K562 (cell line): ENCODE measurements at regions not wholly inside any gene's neighbourhood (a gene's known extent, or its start where the extent isn't known, plus 50 kb on each side); places are given as distances from the start of the nearest gene placed in this dataset.

Experiments used
- ATAC-seq: fragments of 200-7000 bp; cut with Tn5 transposase; 3 replicates; pipeline ENCODE4 v1.9.1; 2020; ENCODE audit warnings: moderate library complexity
- BruUV-seq: library from RNA; stranded (reverse); fragments of 400-500 nt; replicated peaks from 2 replicates; lab custom pipeline; 2021; lab: Mats Ljungman, UMichigan
- CTCF ChIA-PET: fragments of 300-600 bp; formaldehyde crosslinking; extraction: SDS; loops from one replicate; lab custom pipeline; 2021; ENCODE audit warnings: low intra/inter-chr PET ratio; lab: Yijun Ruan, JAX
- POLR2A ChIA-PET: fragments of 300-600, 350-650 bp; sonication (Branson Sonifier 250); formaldehyde crosslinking; extraction: SDS; loops from one replicate; lab custom pipeline; 2021; ENCODE audit warnings: antibody characterized with exemption, inconsistent platforms; lab: Yijun Ruan, JAX
- DNase-seq, 4 experiments: peaks; one replicate each; pipeline versions ENCODE4 v3.0.0 to v3.0.0-alpha.2; 2011 to 2018; ENCODE audit warnings: low spot score in 3 of 4, mixed read lengths in 3 of 4; ENCODE audit errors: extremely low read depth in 1 of 4
- FAIRE-seq: peaks from 2 replicates; lab custom pipeline; 2011; peaks lifted over from hg19 to GRCh38; lab: Jason Lieb, UNC
- H2AFZ ChIP-seq: 2 replicates; pipeline ENCODE4 v1.6.0; 2011; ENCODE audit warnings: low read depth, low read length, control low read depth, inconsistent platforms
- H3K27ac ChIP-seq: fragments of 200-600 bp; 3 replicates; pipeline ENCODE4 v1.8.0; 2011; ENCODE audit warnings: low read depth, mild to moderate bottlenecking, control low read depth, inconsistent platforms, low read length, moderate library complexity, mixed read lengths; ENCODE audit errors: extremely low read depth
- H3K27me3 ChIP-seq, 2 experiments: fragments of 300-600 bp in 1 of 2; 2 replicates in 1 of 2; 3 replicates in 1 of 2; pipeline versions ENCODE4 v1.6.0 to v1.8.0; 2011; ENCODE audit warnings: inconsistent platforms in 2 of 2, low read length in 2 of 2, mild to moderate bottlenecking in 1 of 2, mixed read lengths in 1 of 2, moderate library complexity in 1 of 2; ENCODE audit not compliant: control insufficient read depth in 2 of 2, insufficient read depth in 2 of 2
- H3K36me3 ChIP-seq: fragments of 300-600 bp; 3 replicates; pipeline ENCODE4 v1.8.0; 2011; ENCODE audit warnings: mild to moderate bottlenecking, low read length, inconsistent platforms; ENCODE audit not compliant: control insufficient read depth, insufficient read depth
- H3K4me1 ChIP-seq, 2 experiments: fragments of 200-600 bp in 1 of 2; replicated peaks in 1 of 2; 2 replicates in 1 of 2; 3 replicates in 1 of 2; pipeline versions ENCODE4 v1.5.1 to v1.8.0; 2011; ENCODE audit warnings: inconsistent platforms in 2 of 2, low read length in 2 of 2, mild to moderate bottlenecking in 1 of 2, mixed read lengths in 1 of 2, moderate library complexity in 1 of 2; ENCODE audit not compliant: control insufficient read depth in 2 of 2, insufficient read depth in 2 of 2
- H3K4me2 ChIP-seq: 2 replicates; pipeline ENCODE4 v1.6.1; 2011; ENCODE audit warnings: low read length, control low read depth, inconsistent platforms, mixed read lengths; ENCODE audit not compliant: insufficient read depth
- H3K4me3 ChIP-seq: fragments of 200-600 bp; sonication (generic), shearing (Covaris generic); 2 replicates; pipeline ENCODE4 v1.5.1; 2016; ENCODE audit warnings: control low read depth, inconsistent platforms
- H3K79me2 ChIP-seq: fragments of 200-600 bp; 3 replicates; pipeline ENCODE4 v1.8.0; 2011; ENCODE audit warnings: low read length, inconsistent platforms; ENCODE audit not compliant: control insufficient read depth, insufficient read depth
- H3K9ac ChIP-seq, 2 experiments: 2 replicates each; pipeline versions ENCODE4 v1.6.0 to v1.6.1; 2011; ENCODE audit warnings: low read depth in 2 of 2, low read length in 2 of 2, control low read depth in 1 of 2, inconsistent platforms in 1 of 2, mild to moderate bottlenecking in 1 of 2, mixed read lengths in 1 of 2; ENCODE audit not compliant: insufficient read depth in 1 of 2
- H3K9me1 ChIP-seq: one replicate; pipeline ENCODE4 v1.6.0; 2011; ENCODE audit warnings: inconsistent platforms, mild to moderate bottlenecking, low read length, moderate library complexity; ENCODE audit not compliant: control insufficient read depth, insufficient read depth
- H3K9me3 ChIP-seq: replicated peaks from 2 replicates; pipeline ENCODE4 v1.5.1; 2011; ENCODE audit warnings: low read depth, low read length, inconsistent platforms; ENCODE audit not compliant: control insufficient read depth, insufficient read depth
- H4K20me1 ChIP-seq: replicated peaks from 2 replicates; pipeline ENCODE4 v1.6.1; 2011; ENCODE audit warnings: low read length, inconsistent platforms, mixed read lengths; ENCODE audit not compliant: control insufficient read depth, insufficient read depth
- DPF2 ChIP-seq: fragments of 450-650 bp; IDR thresholded peaks from 2 replicates; pipeline ENCODE4 v1.6.1; 2016
- EP300 ChIP-seq: IDR thresholded peaks from 2 replicates; pipeline ENCODE4 v1.6.1; 2012; ENCODE audit warnings: low read length, improper control_type of control experiment
- ERF ChIP-seq: fragments of 450-650 bp; formaldehyde crosslinking; IDR thresholded peaks from 2 replicates; pipeline ENCODE4 v1.4.0; 2020; ENCODE audit warnings: mild to moderate bottlenecking, mixed read lengths
- HNRNPK ChIP-seq: fragments of 200-400 bp; formaldehyde crosslinking; IDR thresholded peaks from one replicate; pipeline ENCODE4 v1.6.1; 2018; ENCODE audit warnings: mild to moderate bottlenecking, low read depth, low read length; ENCODE audit not compliant: poor library complexity, severe bottlenecking
- ILK ChIP-seq: fragments of 450-650 bp; IDR thresholded peaks from 2 replicates; pipeline ENCODE4 v1.6.1; 2016; ENCODE audit warnings: missing genetic modification characterization, low read depth, mild to moderate bottlenecking, missing compliant biosample characterization, moderate library complexity, borderline replicate concordance
- MAFF ChIP-seq: IDR thresholded peaks from 2 replicates; pipeline ENCODE4 v1.6.1; 2012; ENCODE audit warnings: low read length, improper control_type of control experiment
- PCBP1 ChIP-seq: fragments of 200-400 bp; formaldehyde crosslinking; IDR thresholded peaks from 2 replicates; pipeline ENCODE4 v1.6.1; 2018; ENCODE audit warnings: mild to moderate bottlenecking, low read depth, low read length; ENCODE audit not compliant: poor library complexity, severe bottlenecking
- PCBP2 ChIP-seq: fragments of 200-400 bp; formaldehyde crosslinking; IDR thresholded peaks from 2 replicates; pipeline ENCODE4 v1.6.1; 2018; ENCODE audit warnings: low read length, low read depth, mild to moderate bottlenecking, moderate library complexity; ENCODE audit not compliant: poor library complexity, severe bottlenecking
- PHB ChIP-seq: fragments of 250-450 bp; sonication (Bioruptor Pico); IDR thresholded peaks from 2 replicates; pipeline ENCODE4 v1.5.0; 2021
- RNF2 ChIP-seq: sonication (generic); IDR thresholded peaks from 2 replicates; pipeline ENCODE4 v1.6.1; 2016
- SIN3B ChIP-seq: fragments of 450-650 bp; IDR thresholded peaks from 2 replicates; pipeline ENCODE4 v1.6.1; 2017; ENCODE audit warnings: low read depth, mild to moderate bottlenecking, moderate library complexity
- TFAM ChIP-seq: fragments of 250-450 bp; sonication (Bioruptor Pico); conservative IDR thresholded peaks from 2 replicates; pipeline ENCODE4 v1.5.0; 2021; ENCODE audit warnings: mild to moderate bottlenecking, moderate library complexity
- ZNF41 ChIP-seq: fragments of 250-450 bp; sonication (Bioruptor Pico); conservative IDR thresholded peaks from 2 replicates; pipeline ENCODE4 v1.4.0; 2020; ENCODE audit warnings: mild to moderate bottlenecking
- ZNF75A ChIP-seq: fragments of 450-650 bp; formaldehyde crosslinking; IDR thresholded peaks from 2 replicates; pipeline ENCODE4 v1.4.0; 2020; ENCODE audit warnings: mild to moderate bottlenecking
- WGBS: fragments of 100-300 bp; shearing (Covaris generic); methylation state at CpG from one replicate; pipeline ENCODE4 v1.1.6; 2016; ENCODE audit warnings: low coverage, mixed read lengths; ENCODE audit not compliant: insufficient coverage; ENCODE audit errors: missing lambda C conversion rate; 5-methylcytosine and 5-hydroxymethylcytosine counted together
- in situ Hi-C: fragments of 300-500 bp; cut with MboI; formaldehyde crosslinking; loops from 4 replicates; pipeline ENCODE4 v1.15.0; 2018; ENCODE audit warnings: inconsistent platforms, mixed read lengths
- intact Hi-C: fragments of 100-400 bp; cut with micrococcal nuclease; formaldehyde crosslinking; loops from 2 replicates; pipeline ENCODE4 v1.14.2; 2022
- TF ChIP-seq, protein P1 (sequence below): fragments of 250-450 bp; sonication (Bioruptor Pico); IDR thresholded peaks from 2 replicates; pipeline ENCODE4 v1.4.0; 2020; ENCODE audit warnings: borderline replicate concordance
- TF ChIP-seq, protein P2 (sequence below): sonication (generic); formaldehyde crosslinking; IDR thresholded peaks from 2 replicates; pipeline ENCODE4 v1.8.0; 2022; ENCODE audit warnings: mild to moderate bottlenecking, low read depth, missing genetic modification reagents
- TF ChIP-seq, protein P3 (sequence below), 3 experiments: fragments of 200-800 bp in 1 of 3; sonication (Bioruptor generic) in 1 of 3; sonication (generic) in 1 of 3; formaldehyde crosslinking in 1 of 3; IDR thresholded peaks; 2 replicates each; pipeline versions ENCODE4 v1.6.1 to v1.8.0; 2016 to 2022; ENCODE audit warnings: mild to moderate bottlenecking in 2 of 3, missing compliant biosample characterization in 2 of 3, missing genetic modification characterization in 2 of 3, missing genetic modification reagents in 1 of 3
- TF ChIP-seq, protein P4 (sequence below): fragments of 250-450 bp; sonication (Bioruptor Pico); IDR thresholded peaks from 2 replicates; pipeline ENCODE4 v1.5.0; 2021

GRCh38 chr2:65711863-65712262, 279.5 kb upstream of the SPRED2 start:
- ATAC-seq (no peak), DNase-seq (no peak)
- in situ Hi-C loops = no loop called here
- Histone ChIP-seq H3K36me3 (no peaks in the 10 kb centered on the region), H3K79me2 (no peaks in the 10 kb centered on the region), H3K4me1 (no peaks in the 10 kb centered on the region), H3K9me3 (no peaks in the 10 kb centered on the region), H3K9me1 (no peaks in the 10 kb centered on the region), H3K27ac (no peak overlapping the region), H3K4me2 (no peak overlapping the region)
- 0% methylated on average over 1 of the region's 1 CpG for WGBS
- CTCF ChIA-PET = interaction anchor here (0.6 kb wide), 1 partner anchor 12 kb away, joined by 3 read pairs; no protein-coding TSS in a partner anchor
- POLR2A ChIA-PET = interaction anchor here (0.6 to 1.4 kb wide), 3 partner anchors 19 to 258 kb away, joined by 3 read pairs; no protein-coding TSS in a partner anchor
- TF ChIP-seq EP300 = no peak
- TF ChIP-seq PHB = no peak
- TF ChIP-seq, protein P1, sequence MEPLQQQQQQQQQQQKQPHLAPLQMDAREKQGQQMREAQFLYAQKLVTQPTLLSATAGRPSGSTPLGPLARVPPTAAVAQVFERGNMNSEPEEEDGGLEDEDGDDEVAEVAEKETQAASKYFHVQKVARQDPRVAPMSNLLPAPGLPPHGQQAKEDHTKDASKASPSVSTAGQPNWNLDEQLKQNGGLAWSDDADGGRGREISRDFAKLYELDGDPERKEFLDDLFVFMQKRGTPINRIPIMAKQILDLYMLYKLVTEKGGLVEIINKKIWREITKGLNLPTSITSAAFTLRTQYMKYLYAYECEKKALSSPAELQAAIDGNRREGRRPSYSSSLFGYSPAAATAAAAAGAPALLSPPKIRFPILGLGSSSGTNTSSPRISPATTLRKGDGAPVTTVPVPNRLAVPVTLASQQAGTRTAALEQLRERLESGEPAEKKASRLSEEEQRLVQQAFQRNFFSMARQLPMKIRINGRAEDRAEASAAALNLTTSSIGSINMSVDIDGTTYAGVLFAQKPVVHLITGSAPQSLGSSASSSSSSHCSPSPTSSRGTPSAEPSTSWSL (CRISPR knock-in tag) = no peak
- TF ChIP-seq ZNF41 (CRISPR knock-in tag) = no peak
- peak; percentile 75 for TF ChIP-seq PCBP1
- TF ChIP-seq, protein P2, sequence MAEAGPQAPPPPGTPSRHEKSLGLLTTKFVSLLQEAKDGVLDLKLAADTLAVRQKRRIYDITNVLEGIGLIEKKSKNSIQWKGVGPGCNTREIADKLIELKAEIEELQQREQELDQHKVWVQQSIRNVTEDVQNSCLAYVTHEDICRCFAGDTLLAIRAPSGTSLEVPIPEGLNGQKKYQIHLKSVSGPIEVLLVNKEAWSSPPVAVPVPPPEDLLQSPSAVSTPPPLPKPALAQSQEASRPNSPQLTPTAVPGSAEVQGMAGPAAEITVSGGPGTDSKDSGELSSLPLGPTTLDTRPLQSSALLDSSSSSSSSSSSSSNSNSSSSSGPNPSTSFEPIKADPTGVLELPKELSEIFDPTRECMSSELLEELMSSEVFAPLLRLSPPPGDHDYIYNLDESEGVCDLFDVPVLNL (CRISPR knock-in tag) = no peak
- TF ChIP-seq HNRNPK = peak; percentile 91
- TF ChIP-seq ERF (CRISPR knock-in tag) = no peak
- no peak for TF ChIP-seq TFAM (CRISPR knock-in tag)
- TF ChIP-seq MAFF = no peak
- no peak for TF ChIP-seq DPF2
- TF ChIP-seq SIN3B = no peak
- TF ChIP-seq, protein P3, sequence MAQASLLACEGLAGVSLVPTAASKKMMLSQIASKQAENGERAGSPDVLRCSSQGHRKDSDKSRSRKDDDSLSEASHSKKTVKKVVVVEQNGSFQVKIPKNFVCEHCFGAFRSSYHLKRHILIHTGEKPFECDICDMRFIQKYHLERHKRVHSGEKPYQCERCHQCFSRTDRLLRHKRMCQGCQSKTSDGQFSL (CRISPR knock-in tag; IDR thresholded peaks at IDR 0.05) = no peak
- TF ChIP-seq, protein P3 (tag; IDR thresholded peaks at IDR 0.05) = no peak
- TF ChIP-seq, protein P4, sequence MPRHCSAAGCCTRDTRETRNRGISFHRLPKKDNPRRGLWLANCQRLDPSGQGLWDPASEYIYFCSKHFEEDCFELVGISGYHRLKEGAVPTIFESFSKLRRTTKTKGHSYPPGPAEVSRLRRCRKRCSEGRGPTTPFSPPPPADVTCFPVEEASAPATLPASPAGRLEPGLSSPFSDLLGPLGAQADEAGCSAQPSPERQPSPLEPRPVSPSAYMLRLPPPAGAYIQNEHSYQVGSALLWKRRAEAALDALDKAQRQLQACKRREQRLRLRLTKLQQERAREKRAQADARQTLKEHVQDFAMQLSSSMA (CRISPR knock-in tag) = no peak
- TF ChIP-seq PCBP2 = peak; percentile 99
- TF ChIP-seq ZNF75A (CRISPR knock-in tag) = no peak
- TF ChIP-seq ILK (tag) = no peak
- TF ChIP-seq RNF2 = no peak
- TF ChIP-seq, all 486 proteins: peak for 3
- no peak overlapping the region for H3K9ac ChIP-seq
- intact Hi-C loops = loop anchor here (2.0 kb wide), 1 partner anchor 71 kb away; no protein-coding TSS in a partner anchor
- BruUV-seq = no TSS peak
- H2AFZ ChIP-seq = no peak overlapping the region
- H3K27me3 ChIP-seq = peaks cover 0 to 9% of the 10 kb centered on the region in 2 experiments; a peak in 1 of 5 replicates
- no peak overlapping the region for H3K4me3 ChIP-seq
- FAIRE-seq = no peak
- no peaks in the 10 kb centered on the region for H4K20me1 ChIP-seq
